ENCODE measurements at regions not wholly inside any gene's neighbourhood (a gene's known extent, or its start where the extent isn't known, plus 50 kb on each side); places are given as distances from the start of the nearest gene placed in this dataset.

- TF ChIP-seq, protein P1, sequence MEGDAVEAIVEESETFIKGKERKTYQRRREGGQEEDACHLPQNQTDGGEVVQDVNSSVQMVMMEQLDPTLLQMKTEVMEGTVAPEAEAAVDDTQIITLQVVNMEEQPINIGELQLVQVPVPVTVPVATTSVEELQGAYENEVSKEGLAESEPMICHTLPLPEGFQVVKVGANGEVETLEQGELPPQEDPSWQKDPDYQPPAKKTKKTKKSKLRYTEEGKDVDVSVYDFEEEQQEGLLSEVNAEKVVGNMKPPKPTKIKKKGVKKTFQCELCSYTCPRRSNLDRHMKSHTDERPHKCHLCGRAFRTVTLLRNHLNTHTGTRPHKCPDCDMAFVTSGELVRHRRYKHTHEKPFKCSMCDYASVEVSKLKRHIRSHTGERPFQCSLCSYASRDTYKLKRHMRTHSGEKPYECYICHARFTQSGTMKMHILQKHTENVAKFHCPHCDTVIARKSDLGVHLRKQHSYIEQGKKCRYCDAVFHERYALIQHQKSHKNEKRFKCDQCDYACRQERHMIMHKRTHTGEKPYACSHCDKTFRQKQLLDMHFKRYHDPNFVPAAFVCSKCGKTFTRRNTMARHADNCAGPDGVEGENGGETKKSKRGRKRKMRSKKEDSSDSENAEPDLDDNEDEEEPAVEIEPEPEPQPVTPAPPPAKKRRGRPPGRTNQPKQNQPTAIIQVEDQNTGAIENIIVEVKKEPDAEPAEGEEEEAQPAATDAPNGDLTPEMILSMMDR (IDR thresholded peaks at IDR 0.05) = no peak
- no peak for TF ChIP-seq JUN (CRISPR knock-in tag; IDR thresholded peaks at IDR 0.05)
- TF ChIP-seq, protein P2, sequence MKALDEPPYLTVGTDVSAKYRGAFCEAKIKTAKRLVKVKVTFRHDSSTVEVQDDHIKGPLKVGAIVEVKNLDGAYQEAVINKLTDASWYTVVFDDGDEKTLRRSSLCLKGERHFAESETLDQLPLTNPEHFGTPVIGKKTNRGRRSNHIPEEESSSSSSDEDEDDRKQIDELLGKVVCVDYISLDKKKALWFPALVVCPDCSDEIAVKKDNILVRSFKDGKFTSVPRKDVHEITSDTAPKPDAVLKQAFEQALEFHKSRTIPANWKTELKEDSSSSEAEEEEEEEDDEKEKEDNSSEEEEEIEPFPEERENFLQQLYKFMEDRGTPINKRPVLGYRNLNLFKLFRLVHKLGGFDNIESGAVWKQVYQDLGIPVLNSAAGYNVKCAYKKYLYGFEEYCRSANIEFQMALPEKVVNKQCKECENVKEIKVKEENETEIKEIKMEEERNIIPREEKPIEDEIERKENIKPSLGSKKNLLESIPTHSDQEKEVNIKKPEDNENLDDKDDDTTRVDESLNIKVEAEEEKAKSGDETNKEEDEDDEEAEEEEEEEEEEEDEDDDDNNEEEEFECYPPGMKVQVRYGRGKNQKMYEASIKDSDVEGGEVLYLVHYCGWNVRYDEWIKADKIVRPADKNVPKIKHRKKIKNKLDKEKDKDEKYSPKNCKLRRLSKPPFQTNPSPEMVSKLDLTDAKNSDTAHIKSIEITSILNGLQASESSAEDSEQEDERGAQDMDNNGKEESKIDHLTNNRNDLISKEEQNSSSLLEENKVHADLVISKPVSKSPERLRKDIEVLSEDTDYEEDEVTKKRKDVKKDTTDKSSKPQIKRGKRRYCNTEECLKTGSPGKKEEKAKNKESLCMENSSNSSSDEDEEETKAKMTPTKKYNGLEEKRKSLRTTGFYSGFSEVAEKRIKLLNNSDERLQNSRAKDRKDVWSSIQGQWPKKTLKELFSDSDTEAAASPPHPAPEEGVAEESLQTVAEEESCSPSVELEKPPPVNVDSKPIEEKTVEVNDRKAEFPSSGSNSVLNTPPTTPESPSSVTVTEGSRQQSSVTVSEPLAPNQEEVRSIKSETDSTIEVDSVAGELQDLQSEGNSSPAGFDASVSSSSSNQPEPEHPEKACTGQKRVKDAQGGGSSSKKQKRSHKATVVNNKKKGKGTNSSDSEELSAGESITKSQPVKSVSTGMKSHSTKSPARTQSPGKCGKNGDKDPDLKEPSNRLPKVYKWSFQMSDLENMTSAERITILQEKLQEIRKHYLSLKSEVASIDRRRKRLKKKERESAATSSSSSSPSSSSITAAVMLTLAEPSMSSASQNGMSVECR (CRISPR knock-in tag; IDR thresholded peaks at IDR 0.05; ENCODE audit: borderline replicate concordance) = no peak
Measured at GRCh38 chr6:131450861-131451260, 122.2 kb upstream of the ARG1 start.
